ENCODE measurements at regions not wholly inside any gene's neighbourhood (a gene's known extent, or its start where the extent isn't known, plus 50 kb on each side); places are given as distances from the start of the nearest gene placed in this dataset.

DNA sequence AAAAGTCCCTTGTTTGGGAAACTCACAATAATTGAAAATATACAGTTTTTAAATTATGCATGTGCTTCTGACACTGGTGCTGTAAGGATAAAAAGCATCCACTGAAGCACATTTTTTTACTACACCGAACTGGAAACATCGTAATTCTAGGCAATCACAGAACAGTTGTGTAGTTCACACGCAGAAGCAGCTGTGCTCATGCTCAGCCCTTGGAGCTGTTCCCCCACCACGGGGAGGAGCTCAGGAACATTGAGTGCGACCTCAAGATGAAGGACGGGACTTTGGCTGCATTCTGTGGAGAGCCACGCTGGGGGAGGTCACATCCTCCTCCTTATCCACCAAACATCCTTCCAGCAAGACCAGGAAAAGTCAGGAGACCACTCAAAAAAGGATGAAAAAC lies 466.3 kb upstream of the CDH4 start:
- TF ChIP-seq, protein P1, sequence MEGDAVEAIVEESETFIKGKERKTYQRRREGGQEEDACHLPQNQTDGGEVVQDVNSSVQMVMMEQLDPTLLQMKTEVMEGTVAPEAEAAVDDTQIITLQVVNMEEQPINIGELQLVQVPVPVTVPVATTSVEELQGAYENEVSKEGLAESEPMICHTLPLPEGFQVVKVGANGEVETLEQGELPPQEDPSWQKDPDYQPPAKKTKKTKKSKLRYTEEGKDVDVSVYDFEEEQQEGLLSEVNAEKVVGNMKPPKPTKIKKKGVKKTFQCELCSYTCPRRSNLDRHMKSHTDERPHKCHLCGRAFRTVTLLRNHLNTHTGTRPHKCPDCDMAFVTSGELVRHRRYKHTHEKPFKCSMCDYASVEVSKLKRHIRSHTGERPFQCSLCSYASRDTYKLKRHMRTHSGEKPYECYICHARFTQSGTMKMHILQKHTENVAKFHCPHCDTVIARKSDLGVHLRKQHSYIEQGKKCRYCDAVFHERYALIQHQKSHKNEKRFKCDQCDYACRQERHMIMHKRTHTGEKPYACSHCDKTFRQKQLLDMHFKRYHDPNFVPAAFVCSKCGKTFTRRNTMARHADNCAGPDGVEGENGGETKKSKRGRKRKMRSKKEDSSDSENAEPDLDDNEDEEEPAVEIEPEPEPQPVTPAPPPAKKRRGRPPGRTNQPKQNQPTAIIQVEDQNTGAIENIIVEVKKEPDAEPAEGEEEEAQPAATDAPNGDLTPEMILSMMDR (IDR thresholded peaks at IDR 0.05; ENCODE audit: insufficient read depth, low read depth, low read length): no peak
- TF ChIP-seq EZH2 (IDR thresholded peaks at IDR 0.05; ENCODE audit: insufficient read depth, low read length): no peak

Data from astrocyte (in vitro differentiated cells and primary cell).